Lung (tissue), 11 donors: ENCODE measurements at regions not wholly inside any gene's neighbourhood (a gene's known extent, or its start where the extent isn't known, plus 50 kb on each side); places are given as distances from the start of the nearest gene placed in this dataset.

ENCODE experiments used
- ATAC-seq: fragments of 200-7000 bp; cut with Tn5 transposase; one replicate; pipeline ENCODE4 v1.9.1; 2020; ENCODE audit warnings: moderate number of reproducible peaks; ENCODE audit not compliant: insufficient read depth, low FRiP score
- DNase-seq, 3 donors: peaks; one replicate each; pipeline ENCODE4 v3.0.0-alpha.2; 2013 to 2017
- H3K27ac ChIP-seq, 2 donors: one replicate each; pipeline ENCODE4 v1.5.1; 2013; ENCODE audit warnings: mild to moderate bottlenecking in 2 of 2, moderate library complexity in 2 of 2, control low read depth in 1 of 2, inconsistent platforms in 1 of 2, low read depth in 1 of 2, low read length in 1 of 2
- H3K27me3 ChIP-seq, 3 donors: one replicate each; pipeline ENCODE4 v1.5.1; 2013; ENCODE audit warnings: low read length in 2 of 3; ENCODE audit not compliant: control insufficient read depth in 3 of 3, insufficient read depth in 3 of 3
- H3K36me3 ChIP-seq, 4 donors: one replicate each; pipeline ENCODE4 v1.5.1; 2013; ENCODE audit warnings: low read length in 4 of 4, mild to moderate bottlenecking in 1 of 4, moderate library complexity in 1 of 4; ENCODE audit not compliant: control insufficient read depth in 4 of 4, insufficient read depth in 4 of 4
- H3K4me1 ChIP-seq, 5 donors: one replicate each; pipeline ENCODE4 v1.5.1; 2013; ENCODE audit warnings: low read length in 5 of 5, mild to moderate bottlenecking in 2 of 5, moderate library complexity in 1 of 5; ENCODE audit not compliant: control insufficient read depth in 5 of 5, insufficient read depth in 5 of 5
- H3K4me3 ChIP-seq: one replicate; pipeline ENCODE4 v1.5.1; 2013; ENCODE audit warnings: mild to moderate bottlenecking, control low read depth, moderate library complexity
- H3K9ac ChIP-seq, 2 donors: one replicate each; pipeline ENCODE4 v1.5.1; 2013; ENCODE audit warnings: low read length in 2 of 2, control low read depth in 1 of 2; ENCODE audit not compliant: insufficient read depth in 1 of 2
- H3K9me3 ChIP-seq, 4 donors: one replicate each; pipeline ENCODE4 v1.5.1; 2013; ENCODE audit warnings: low read length in 3 of 4, mild to moderate bottlenecking in 1 of 4, moderate library complexity in 1 of 4; ENCODE audit not compliant: control insufficient read depth in 4 of 4, insufficient read depth in 3 of 4
- WGBS, 2 donors: extraction: QIAGEN DNeasy Blood & Tissue Kit; methylation state at CpG; one replicate each; pipeline ENCODE4 v1.1.7; 2013; 5-methylcytosine and 5-hydroxymethylcytosine counted together
- TF ChIP-seq, protein P1 (sequence below): IDR thresholded peaks from 2 replicates; pipeline ENCODE4 v1.5.1; 2012; ENCODE audit warnings: mild to moderate bottlenecking; ENCODE audit errors: control extremely low read depth, extremely low read depth
- donor health status: control.
- donor health status: control.
- donor health status: Bipolar disorder and iron deficiency.
- donor health status: healthy.
- donor health status: DM: yes; HTN: yes; CAD: no.

DNA sequence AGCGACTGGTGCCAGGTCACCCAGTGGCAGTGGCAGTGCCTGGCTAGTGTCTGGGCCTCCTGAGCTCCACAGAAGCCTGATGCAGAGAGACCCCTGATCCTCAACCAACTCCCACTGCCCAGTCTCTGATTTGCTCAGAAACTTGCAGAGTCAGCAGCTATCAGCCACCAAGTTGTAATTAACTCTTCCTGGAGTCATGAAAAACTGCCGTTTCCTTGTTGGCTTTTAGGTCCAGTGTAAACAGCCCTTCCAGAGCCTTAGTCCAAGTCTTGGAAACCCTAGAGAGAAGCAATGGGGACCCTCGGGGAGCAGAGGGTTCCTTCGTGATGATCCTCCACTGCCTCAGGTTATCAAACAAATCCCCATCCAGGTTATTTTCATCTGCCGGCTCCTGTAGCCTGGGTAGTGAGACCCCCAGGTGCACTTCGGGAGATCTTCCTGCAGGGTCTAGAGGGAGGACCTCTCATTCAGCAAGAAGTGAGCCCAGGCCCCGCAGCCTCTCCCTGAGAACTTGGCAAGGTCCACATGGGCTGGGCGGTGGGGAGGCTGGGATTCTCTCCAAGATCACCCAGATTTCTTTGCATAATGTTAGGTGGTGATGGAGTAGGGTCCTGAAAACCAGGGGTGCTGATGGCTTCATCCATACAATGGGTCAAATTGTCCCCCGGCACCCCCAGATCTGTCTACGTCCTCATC, 137.7 kb upstream of the HDAC4 start:
- 87 to 92% methylated on average over 10 of the region's 10 CpGs for WGBS, 2 donors
- H3K36me3 ChIP-seq = no peaks in the 10 kb centered on the region
- TF ChIP-seq, protein P1, sequence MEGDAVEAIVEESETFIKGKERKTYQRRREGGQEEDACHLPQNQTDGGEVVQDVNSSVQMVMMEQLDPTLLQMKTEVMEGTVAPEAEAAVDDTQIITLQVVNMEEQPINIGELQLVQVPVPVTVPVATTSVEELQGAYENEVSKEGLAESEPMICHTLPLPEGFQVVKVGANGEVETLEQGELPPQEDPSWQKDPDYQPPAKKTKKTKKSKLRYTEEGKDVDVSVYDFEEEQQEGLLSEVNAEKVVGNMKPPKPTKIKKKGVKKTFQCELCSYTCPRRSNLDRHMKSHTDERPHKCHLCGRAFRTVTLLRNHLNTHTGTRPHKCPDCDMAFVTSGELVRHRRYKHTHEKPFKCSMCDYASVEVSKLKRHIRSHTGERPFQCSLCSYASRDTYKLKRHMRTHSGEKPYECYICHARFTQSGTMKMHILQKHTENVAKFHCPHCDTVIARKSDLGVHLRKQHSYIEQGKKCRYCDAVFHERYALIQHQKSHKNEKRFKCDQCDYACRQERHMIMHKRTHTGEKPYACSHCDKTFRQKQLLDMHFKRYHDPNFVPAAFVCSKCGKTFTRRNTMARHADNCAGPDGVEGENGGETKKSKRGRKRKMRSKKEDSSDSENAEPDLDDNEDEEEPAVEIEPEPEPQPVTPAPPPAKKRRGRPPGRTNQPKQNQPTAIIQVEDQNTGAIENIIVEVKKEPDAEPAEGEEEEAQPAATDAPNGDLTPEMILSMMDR = no peak
- H3K27ac ChIP-seq = no peak overlapping the region
- H3K4me3 ChIP-seq = no peak overlapping the region
- no peak overlapping the region for H3K9ac ChIP-seq
- DNase-seq = peak in 1 of 3 donors; percentile 15
- H3K4me1 ChIP-seq = peaks cover 0 to 5% (median 0%) of the 10 kb centered on the region in 5 donors
- peaks cover 0 to 12% (median 0%) of the 10 kb centered on the region in 4 donors for H3K9me3 ChIP-seq
- H3K27me3 ChIP-seq = no peaks in the 10 kb centered on the region
- no peak for ATAC-seq

DNA sequence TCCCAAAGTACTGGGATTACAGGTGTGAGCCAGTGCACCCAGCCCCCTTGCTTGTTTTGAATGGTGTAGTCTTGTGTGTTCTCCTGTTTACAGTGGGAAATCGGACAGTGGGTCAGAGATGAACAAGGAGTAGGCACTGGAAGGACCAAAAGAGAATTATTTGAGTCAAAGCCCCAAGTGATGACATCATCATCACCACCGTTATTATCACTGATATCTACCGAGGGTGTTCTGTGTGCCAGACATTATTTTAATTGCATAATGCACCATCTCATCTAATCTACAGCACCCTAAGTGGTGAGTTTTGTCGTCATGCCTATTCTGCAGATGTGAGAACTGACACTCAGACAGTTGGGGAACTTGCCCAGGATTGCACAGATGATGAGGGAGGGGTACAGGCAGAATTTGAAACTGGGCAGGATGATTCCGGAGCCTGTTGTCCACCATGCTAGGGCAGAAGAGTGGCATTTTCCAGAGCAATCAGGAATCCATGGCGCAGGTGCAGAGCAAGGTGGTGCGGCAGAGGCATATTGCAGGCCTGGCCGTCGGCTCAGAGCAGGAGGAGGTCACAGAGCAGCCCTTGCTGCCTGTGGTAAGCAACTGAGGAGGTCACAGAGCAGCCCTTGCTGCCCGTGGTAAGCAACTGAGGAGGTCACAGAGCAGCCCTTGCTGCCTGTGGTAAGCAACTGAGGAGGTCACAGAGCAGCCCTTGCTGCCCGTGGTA, 137.0 kb upstream of the HDAC4 start:
- 87 to 92% methylated on average over 10 to 11 of the region's 11 CpGs for WGBS, 2 donors
- no peaks in the 10 kb centered on the region for H3K27me3 ChIP-seq
- DNase-seq (no peak), ATAC-seq (no peak)
- TF ChIP-seq, protein P1 = no peak
- H3K36me3 ChIP-seq = no peaks in the 10 kb centered on the region
- H3K4me1 ChIP-seq = peaks cover 0 to 5% (median 0%) of the 10 kb centered on the region in 5 donors
- H3K9me3 ChIP-seq = peaks cover 0 to 12% (median 0%) of the 10 kb centered on the region in 4 donors
- no peak overlapping the region for H3K4me3 ChIP-seq
- no peak overlapping the region for H3K9ac ChIP-seq
- H3K27ac ChIP-seq = no peak overlapping the region

- 95 to 97% methylated on average over 10 of the region's 10 CpGs for WGBS, 2 donors
- H3K27ac ChIP-seq = no peak overlapping the region
- peaks cover 0 to 2% (median 0%) of the 10 kb centered on the region in 3 donors for H3K27me3 ChIP-seq
- no peak overlapping the region for H3K4me3 ChIP-seq
- TF ChIP-seq, protein P1 = no peak
- H3K9me3 ChIP-seq = peaks cover 0 to 22% (median 0%) of the 10 kb centered on the region in 4 donors
- DNase-seq = no peak
- peaks cover 0 to 5% (median 0%) of the 10 kb centered on the region in 5 donors for H3K4me1 ChIP-seq
- no peak for ATAC-seq
- H3K9ac ChIP-seq = no peak overlapping the region
- no peaks in the 10 kb centered on the region for H3K36me3 ChIP-seq
Observed at GRCh38 chr2:239536186-239536585, 135.4 kb upstream of the HDAC4 start.
